HCT116 (cell line): ENCODE measurements at regions not wholly inside any gene's neighbourhood (a gene's known extent, or its start where the extent isn't known, plus 50 kb on each side); places are given as distances from the start of the nearest gene placed in this dataset.

ENCODE experiments used
- ATAC-seq: fragments of 200-7000 bp; cut with Tn5 transposase; 2 replicates; pipeline ENCODE4 v1.9.1; 2020; ENCODE audit warnings: mild to moderate bottlenecking, moderate library complexity
- BruUV-seq: library from RNA; stranded (reverse); fragments of 400-500 nt; replicated peaks from 2 replicates; lab custom pipeline; 2021; lab: Mats Ljungman, UMichigan
- CTCF ChIA-PET: fragments of 300-600 bp; sonication (Branson Sonifier 250); formaldehyde crosslinking; loops from one replicate; lab custom pipeline; 2021; ENCODE audit warnings: antibody characterized with exemption; lab: Charles Lee
- POLR2A ChIA-PET: fragments of 300-600, 350-600 bp; sonication (Branson Sonifier 250); formaldehyde crosslinking; loops from one replicate; lab custom pipeline; 2021; ENCODE audit warnings: antibody characterized with exemption; lab: Charles Lee
- RAD21 ChIA-PET, 2 experiments: fragments of 300-600 bp; sonication (Branson Sonifier 250); formaldehyde crosslinking; loops; one replicate each; lab custom pipeline; 2023; ENCODE audit warnings: low total read pairs in 2 of 2; ENCODE audit not compliant: uncharacterized antibody in 2 of 2, unreplicated experiment in 2 of 2, low non-redundant PET in 1 of 2; lab: Charles Lee
- DNase-seq: peaks from one replicate; pipeline ENCODE4 v3.0.0-alpha.2; 2010; ENCODE audit warnings: low read depth, low spot score
- H2AFZ ChIP-seq: fragments of 200-600 bp; shearing (Covaris generic), sonication (generic); 2 replicates; pipeline ENCODE4 v1.6.1; 2017; ENCODE audit warnings: low read depth, mixed run types, mixed read lengths, antibody characterized with exemption, low read length; ENCODE audit not compliant: poor library complexity, severe bottlenecking
- H3K27ac ChIP-seq: 2 replicates; pipeline ENCODE4 v1.5.1; 2012; ENCODE audit warnings: low read depth, low read length
- H3K27me3 ChIP-seq: fragments of 200-600 bp; sonication (generic); 2 replicates; pipeline ENCODE4 v1.6.1; 2016; ENCODE audit warnings: mixed run types, low read length, mixed read lengths; ENCODE audit not compliant: insufficient read depth
- H3K36me3 ChIP-seq, 2 experiments: fragments of 200-500 bp in 1 of 2; fragments of 200-600 bp in 1 of 2; sonication (Bioruptor generic) in 1 of 2; sonication (generic) in 1 of 2; 2 replicates each; pipeline versions ENCODE4 v1.5.1 to v1.6.1; 2014 to 2016; ENCODE audit warnings: low read length in 2 of 2, inconsistent platforms in 1 of 2, mixed read lengths in 1 of 2, mixed run types in 1 of 2; ENCODE audit not compliant: insufficient read depth in 2 of 2, control insufficient read depth in 1 of 2
- H3K4me1 ChIP-seq, 2 experiments: fragments of 200-600 bp in 1 of 2; sonication (generic) in 1 of 2; 2 replicates each; pipeline versions ENCODE4 v1.5.1 to v1.6.1; 2012 to 2017; ENCODE audit warnings: low read length in 2 of 2, inconsistent platforms in 1 of 2, mild to moderate bottlenecking in 1 of 2, mixed read lengths in 1 of 2, mixed run types in 1 of 2, moderate library complexity in 1 of 2; ENCODE audit not compliant: insufficient read depth in 2 of 2, control insufficient read depth in 1 of 2
- H3K4me2 ChIP-seq: fragments of 200-600 bp; sonication (generic); 2 replicates; pipeline ENCODE4 v1.6.1; 2017; ENCODE audit warnings: mixed run types, low read length, mixed read lengths
- H3K4me3 ChIP-seq, 2 experiments: fragments of 200-600 bp in 1 of 2; sonication (generic) in 1 of 2; replicated peaks in 1 of 2; 2 replicates each; pipeline ENCODE4 v1.5.1; 2011 to 2016; ENCODE audit warnings: low read length in 2 of 2, control low read depth in 1 of 2, low read depth in 1 of 2, mild to moderate bottlenecking in 1 of 2, mixed read lengths in 1 of 2, mixed run types in 1 of 2
- H3K79me2 ChIP-seq: fragments of 200-600 bp; sonication (generic); 2 replicates; pipeline ENCODE4 v1.6.1; 2017; ENCODE audit warnings: mild to moderate bottlenecking, mixed run types, low read length, moderate library complexity, mixed read lengths; ENCODE audit not compliant: insufficient read depth
- H3K9ac ChIP-seq: fragments of 200-600 bp; sonication (generic); 2 replicates; pipeline ENCODE4 v1.6.1; 2016; ENCODE audit warnings: low read length, mixed read lengths
- H3K9me2 ChIP-seq: fragments of 200-600 bp; sonication (generic), shearing (Covaris generic); 2 replicates; pipeline ENCODE4 v1.6.1; 2017; ENCODE audit warnings: mixed run types, mild to moderate bottlenecking, moderate library complexity; ENCODE audit not compliant: insufficient read depth
- H3K9me3 ChIP-seq, 2 experiments: fragments of 200-500 bp in 1 of 2; fragments of 200-600 bp in 1 of 2; sonication (Bioruptor generic) in 1 of 2; sonication (generic) in 1 of 2; 2 replicates each; pipeline ENCODE4 v1.6.1; 2014 to 2017; ENCODE audit warnings: low read length in 2 of 2, mixed read lengths in 2 of 2, inconsistent platforms in 1 of 2, low read depth in 1 of 2, mild to moderate bottlenecking in 1 of 2, mixed run types in 1 of 2, moderate library complexity in 1 of 2; ENCODE audit not compliant: control insufficient read depth in 1 of 2, insufficient read depth in 1 of 2
- H4K20me1 ChIP-seq: fragments of 200-600 bp; sonication (generic), shearing (Covaris generic); 2 replicates; pipeline ENCODE4 v1.6.1; 2017; ENCODE audit warnings: mixed run types, mild to moderate bottlenecking, moderate library complexity; ENCODE audit not compliant: insufficient read depth
- CBX3 ChIP-seq: IDR thresholded peaks from 2 replicates; pipeline ENCODE4 v1.6.1; 2012; ENCODE audit warnings: low read depth
- CTCF ChIP-seq, 3 experiments: fragments of 200-600 bp in 1 of 3; sonication (generic) in 1 of 3; IDR thresholded peaks in 2 of 3; conservative IDR thresholded peaks in 1 of 3; 2 replicates each; pipeline ENCODE4 v1.5.1; 2012 to 2017; ENCODE audit warnings: low read depth in 2 of 3, low read length in 2 of 3, antibody characterized with exemption in 1 of 3, borderline replicate concordance in 1 of 3, control low read depth in 1 of 3, mild to moderate bottlenecking in 1 of 3, mixed read lengths in 1 of 3, mixed run types in 1 of 3, moderate library complexity in 1 of 3; ENCODE audit not compliant: insufficient read depth in 1 of 3
- JUND ChIP-seq: IDR thresholded peaks from 2 replicates; pipeline ENCODE4 v1.6.1; 2012
- MAX ChIP-seq: IDR thresholded peaks from 2 replicates; pipeline ENCODE4 v1.6.1; 2012
- POLR2A ChIP-seq: IDR thresholded peaks from 2 replicates; pipeline ENCODE4 v1.7.0; 2011; ENCODE audit warnings: borderline replicate concordance; ENCODE audit not compliant: insufficient read depth, insufficient read length; ENCODE audit errors: extremely low read depth
- REST ChIP-seq: IDR thresholded peaks from 2 replicates; pipeline ENCODE4 v1.6.1; 2012; ENCODE audit warnings: low read depth
- SIN3A ChIP-seq: IDR thresholded peaks from 2 replicates; pipeline ENCODE4 v1.6.1; 2012; ENCODE audit warnings: low read depth
- SRF ChIP-seq: IDR thresholded peaks from 2 replicates; pipeline ENCODE4 v1.6.1; 2012; ENCODE audit warnings: low read depth
- YY1 ChIP-seq: IDR thresholded peaks from 2 replicates; pipeline ENCODE4 v1.6.1; 2011; ENCODE audit warnings: low read length, low read depth, moderate library complexity, mild to moderate bottlenecking; ENCODE audit not compliant: insufficient replicate concordance; ENCODE audit errors: extremely low read depth
- ZBTB33 ChIP-seq: IDR thresholded peaks from 2 replicates; pipeline ENCODE4 v1.6.1; 2011; ENCODE audit warnings: mild to moderate bottlenecking, low read length, moderate library complexity; ENCODE audit not compliant: insufficient replicate concordance; ENCODE audit errors: extremely low read depth
- ZNF274 ChIP-seq: fragments of 200-500 bp; sonication (Bioruptor generic); IDR thresholded peaks from 2 replicates; pipeline ENCODE4 v1.6.1; 2014; ENCODE audit warnings: mild to moderate bottlenecking, low read depth, low read length, inconsistent platforms
- intact Hi-C: fragments of 100-400 bp; cut with micrococcal nuclease; formaldehyde crosslinking; loops from 2 replicates; pipeline ENCODE4 v1.10.0; 2022

GRCh38 chr6:139473231-139473701 lies 98.8 kb upstream of the CITED2 start:
- TF ChIP-seq CTCF (IDR thresholded peaks at IDR 0.05 in 2 of 3, conservative IDR thresholded peaks at IDR 0.05 in 1 of 3; ENCODE audit: borderline replicate concordance in 1 of 3, insufficient read depth in 1 of 3, low read depth in 2 of 3, low read length in 2 of 3) (no peak), SIN3A (no peak), CBX3 (no peak), ZBTB33 (no peak), MAX (no peak), JUND (no peak), SRF (no peak), YY1 (no peak), POLR2A (no peak), REST (no peak), ZNF274 (no peak)
- no peaks in the 10 kb centered on the region for H4K20me1 ChIP-seq
- POLR2A ChIA-PET = no interaction called here
- H3K9ac ChIP-seq = no peak overlapping the region
- intact Hi-C loops = no loop called here
- ATAC-seq (no peak), DNase-seq (no peak)
- H3K36me3 ChIP-seq = no peaks in the 10 kb centered on the region
- BruUV-seq = no TSS peak
- no peak overlapping the region for H3K4me3 ChIP-seq
- H3K27me3 ChIP-seq = no peaks in the 10 kb centered on the region
- H3K9me3 ChIP-seq = no peaks in the 10 kb centered on the region
- no peak overlapping the region for H2AFZ ChIP-seq
- RAD21 ChIA-PET = no interaction called here
- CTCF ChIA-PET = no interaction called here
- no peaks in the 10 kb centered on the region for H3K79me2 ChIP-seq
- H3K4me2 ChIP-seq = no peak overlapping the region
- H3K4me1 ChIP-seq = no peaks in the 10 kb centered on the region; a peak in 1 of 4 replicates
- H3K27ac ChIP-seq = no peak overlapping the region
- no peaks in the 10 kb centered on the region for H3K9me2 ChIP-seq
